HCT116 (cell line): ENCODE measurements at regions not wholly inside any gene's neighbourhood (a gene's known extent, or its start where the extent isn't known, plus 50 kb on each side); places are given as distances from the start of the nearest gene placed in this dataset.

Source experiments
- ATAC-seq: fragments of 200-7000 bp; cut with Tn5 transposase; 2 replicates; pipeline ENCODE4 v1.9.1; 2020; ENCODE audit warnings: mild to moderate bottlenecking, moderate library complexity
- BruUV-seq: library from RNA; stranded (reverse); fragments of 400-500 nt; replicated peaks from 2 replicates; lab custom pipeline; 2021; lab: Mats Ljungman, UMichigan
- CTCF ChIA-PET: fragments of 300-600 bp; sonication (Branson Sonifier 250); formaldehyde crosslinking; loops from one replicate; lab custom pipeline; 2021; ENCODE audit warnings: antibody characterized with exemption; lab: Charles Lee
- POLR2A ChIA-PET: fragments of 300-600, 350-600 bp; sonication (Branson Sonifier 250); formaldehyde crosslinking; loops from one replicate; lab custom pipeline; 2021; ENCODE audit warnings: antibody characterized with exemption; lab: Charles Lee
- RAD21 ChIA-PET, 2 experiments: fragments of 300-600 bp; sonication (Branson Sonifier 250); formaldehyde crosslinking; loops; one replicate each; lab custom pipeline; 2023; ENCODE audit warnings: low total read pairs in 2 of 2; ENCODE audit not compliant: uncharacterized antibody in 2 of 2, unreplicated experiment in 2 of 2, low non-redundant PET in 1 of 2; lab: Charles Lee
- DNase-seq: peaks from one replicate; pipeline ENCODE4 v3.0.0-alpha.2; 2010; ENCODE audit warnings: low read depth, low spot score
- H2AFZ ChIP-seq: fragments of 200-600 bp; shearing (Covaris generic), sonication (generic); 2 replicates; pipeline ENCODE4 v1.6.1; 2017; ENCODE audit warnings: low read depth, mixed run types, mixed read lengths, antibody characterized with exemption, low read length; ENCODE audit not compliant: poor library complexity, severe bottlenecking
- H3K27ac ChIP-seq: 2 replicates; pipeline ENCODE4 v1.5.1; 2012; ENCODE audit warnings: low read depth, low read length
- H3K27me3 ChIP-seq: fragments of 200-600 bp; sonication (generic); 2 replicates; pipeline ENCODE4 v1.6.1; 2016; ENCODE audit warnings: mixed run types, low read length, mixed read lengths; ENCODE audit not compliant: insufficient read depth
- H3K36me3 ChIP-seq, 2 experiments: fragments of 200-500 bp in 1 of 2; fragments of 200-600 bp in 1 of 2; sonication (Bioruptor generic) in 1 of 2; sonication (generic) in 1 of 2; 2 replicates each; pipeline versions ENCODE4 v1.5.1 to v1.6.1; 2014 to 2016; ENCODE audit warnings: low read length in 2 of 2, inconsistent platforms in 1 of 2, mixed read lengths in 1 of 2, mixed run types in 1 of 2; ENCODE audit not compliant: insufficient read depth in 2 of 2, control insufficient read depth in 1 of 2
- H3K4me1 ChIP-seq, 2 experiments: fragments of 200-600 bp in 1 of 2; sonication (generic) in 1 of 2; 2 replicates each; pipeline versions ENCODE4 v1.5.1 to v1.6.1; 2012 to 2017; ENCODE audit warnings: low read length in 2 of 2, inconsistent platforms in 1 of 2, mild to moderate bottlenecking in 1 of 2, mixed read lengths in 1 of 2, mixed run types in 1 of 2, moderate library complexity in 1 of 2; ENCODE audit not compliant: insufficient read depth in 2 of 2, control insufficient read depth in 1 of 2
- H3K4me2 ChIP-seq: fragments of 200-600 bp; sonication (generic); 2 replicates; pipeline ENCODE4 v1.6.1; 2017; ENCODE audit warnings: mixed run types, low read length, mixed read lengths
- H3K4me3 ChIP-seq, 2 experiments: fragments of 200-600 bp in 1 of 2; sonication (generic) in 1 of 2; replicated peaks in 1 of 2; 2 replicates each; pipeline ENCODE4 v1.5.1; 2011 to 2016; ENCODE audit warnings: low read length in 2 of 2, control low read depth in 1 of 2, low read depth in 1 of 2, mild to moderate bottlenecking in 1 of 2, mixed read lengths in 1 of 2, mixed run types in 1 of 2
- H3K79me2 ChIP-seq: fragments of 200-600 bp; sonication (generic); 2 replicates; pipeline ENCODE4 v1.6.1; 2017; ENCODE audit warnings: mild to moderate bottlenecking, mixed run types, low read length, moderate library complexity, mixed read lengths; ENCODE audit not compliant: insufficient read depth
- H3K9ac ChIP-seq: fragments of 200-600 bp; sonication (generic); 2 replicates; pipeline ENCODE4 v1.6.1; 2016; ENCODE audit warnings: low read length, mixed read lengths
- H3K9me2 ChIP-seq: fragments of 200-600 bp; sonication (generic), shearing (Covaris generic); 2 replicates; pipeline ENCODE4 v1.6.1; 2017; ENCODE audit warnings: mixed run types, mild to moderate bottlenecking, moderate library complexity; ENCODE audit not compliant: insufficient read depth
- H3K9me3 ChIP-seq, 2 experiments: fragments of 200-500 bp in 1 of 2; fragments of 200-600 bp in 1 of 2; sonication (Bioruptor generic) in 1 of 2; sonication (generic) in 1 of 2; 2 replicates each; pipeline ENCODE4 v1.6.1; 2014 to 2017; ENCODE audit warnings: low read length in 2 of 2, mixed read lengths in 2 of 2, inconsistent platforms in 1 of 2, low read depth in 1 of 2, mild to moderate bottlenecking in 1 of 2, mixed run types in 1 of 2, moderate library complexity in 1 of 2; ENCODE audit not compliant: control insufficient read depth in 1 of 2, insufficient read depth in 1 of 2
- H4K20me1 ChIP-seq: fragments of 200-600 bp; sonication (generic), shearing (Covaris generic); 2 replicates; pipeline ENCODE4 v1.6.1; 2017; ENCODE audit warnings: mixed run types, mild to moderate bottlenecking, moderate library complexity; ENCODE audit not compliant: insufficient read depth
- ATF3 ChIP-seq: IDR thresholded peaks from 2 replicates; pipeline ENCODE4 v1.6.1; 2012
- CBX3 ChIP-seq: IDR thresholded peaks from 2 replicates; pipeline ENCODE4 v1.6.1; 2012; ENCODE audit warnings: low read depth
- CEBPB ChIP-seq: IDR thresholded peaks from 2 replicates; pipeline ENCODE4 v1.6.1; 2012; ENCODE audit warnings: low read depth
- EGR1 ChIP-seq: IDR thresholded peaks from 2 replicates; pipeline ENCODE4 v1.6.1; 2012; ENCODE audit warnings: low read depth
- ELF1 ChIP-seq: IDR thresholded peaks from 2 replicates; pipeline ENCODE4 v1.6.1; 2012; ENCODE audit warnings: low read depth, borderline replicate concordance
- EZH2 ChIP-seq: fragments of 200-600 bp; sonication (generic); IDR thresholded peaks from 2 replicates; pipeline ENCODE4 v1.6.1; 2017; ENCODE audit warnings: antibody characterized with exemption, mixed run types
- EZH2phosphoT487 ChIP-seq: fragments of 200-600 bp; IDR thresholded peaks from 2 replicates; pipeline ENCODE4 v1.6.1; 2018; ENCODE audit warnings: antibody characterized with exemption, borderline replicate concordance
- FOSL1 ChIP-seq: IDR thresholded peaks from 2 replicates; pipeline ENCODE4 v1.6.1; 2012; ENCODE audit warnings: low read depth
- POLR2A ChIP-seq: IDR thresholded peaks from 2 replicates; pipeline ENCODE4 v1.7.0; 2011; ENCODE audit warnings: borderline replicate concordance; ENCODE audit not compliant: insufficient read depth, insufficient read length; ENCODE audit errors: extremely low read depth
- POLR2AphosphoS5 ChIP-seq: IDR thresholded peaks from 2 replicates; pipeline ENCODE4 v1.6.1; 2011; ENCODE audit warnings: mild to moderate bottlenecking, low read depth, low read length, moderate library complexity
- SIN3A ChIP-seq: IDR thresholded peaks from 2 replicates; pipeline ENCODE4 v1.6.1; 2012; ENCODE audit warnings: low read depth
- SP1 ChIP-seq: IDR thresholded peaks from 2 replicates; pipeline ENCODE4 v1.6.1; 2012; ENCODE audit warnings: low read depth
- SRF ChIP-seq: IDR thresholded peaks from 2 replicates; pipeline ENCODE4 v1.6.1; 2012; ENCODE audit warnings: low read depth
- ZBTB33 ChIP-seq: IDR thresholded peaks from 2 replicates; pipeline ENCODE4 v1.6.1; 2011; ENCODE audit warnings: mild to moderate bottlenecking, low read length, moderate library complexity; ENCODE audit not compliant: insufficient replicate concordance; ENCODE audit errors: extremely low read depth
- ZFX ChIP-seq: fragments of 450-650 bp; IDR thresholded peaks from 2 replicates; pipeline ENCODE4 v1.6.1; 2017
- ZNF274 ChIP-seq: fragments of 200-500 bp; sonication (Bioruptor generic); IDR thresholded peaks from 2 replicates; pipeline ENCODE4 v1.6.1; 2014; ENCODE audit warnings: mild to moderate bottlenecking, low read depth, low read length, inconsistent platforms
- intact Hi-C: fragments of 100-400 bp; cut with micrococcal nuclease; formaldehyde crosslinking; loops from 2 replicates; pipeline ENCODE4 v1.10.0; 2022

GRCh38 chr2:222355860-222356259 lies 57.1 kb upstream of the PAX3 start (continued):
- no peak for TF ChIP-seq ZBTB33

DNA sequence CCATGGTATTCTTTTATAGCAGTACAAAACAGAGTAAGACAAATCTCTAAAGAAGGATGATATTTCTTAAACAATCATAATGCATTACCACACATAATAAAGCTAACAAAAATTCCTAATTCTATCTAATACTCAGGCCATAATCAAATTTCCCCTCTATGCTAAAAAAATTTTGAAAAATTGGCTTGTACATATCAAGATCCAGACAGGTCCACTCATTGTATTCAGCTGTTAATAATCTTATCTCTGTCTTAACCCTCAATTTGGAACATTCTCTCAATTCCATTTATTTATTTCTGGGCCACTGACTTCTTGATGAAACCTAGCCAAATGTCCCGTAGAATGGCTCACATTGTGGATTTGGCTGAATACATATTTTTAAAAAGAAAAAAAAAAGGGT lies 59.1 kb upstream of the PAX3 start:
- Histone ChIP-seq H3K36me3 (no peaks in the 10 kb centered on the region), H3K4me3 (no peak overlapping the region), H3K27me3 (no peaks in the 10 kb centered on the region), H3K27ac (no peak overlapping the region), H3K4me2 (no peak overlapping the region), H3K79me2 (no peaks in the 10 kb centered on the region), H2AFZ (no peak overlapping the region), H3K9ac (no peak overlapping the region), H3K9me2 (no peaks in the 10 kb centered on the region), H4K20me1 (no peaks in the 10 kb centered on the region), H3K9me3 (no peaks in the 10 kb centered on the region), H3K4me1 (no peaks in the 10 kb centered on the region)
- ChIA-PET POLR2A (no interaction called here), RAD21 (no interaction called here), CTCF (no interaction called here)
- DNase-seq (no peak), ATAC-seq (no peak)
- TF ChIP-seq EGR1, result no peak
- no TSS peak for BruUV-seq
- intact Hi-C loops, result no loop called here

DNA sequence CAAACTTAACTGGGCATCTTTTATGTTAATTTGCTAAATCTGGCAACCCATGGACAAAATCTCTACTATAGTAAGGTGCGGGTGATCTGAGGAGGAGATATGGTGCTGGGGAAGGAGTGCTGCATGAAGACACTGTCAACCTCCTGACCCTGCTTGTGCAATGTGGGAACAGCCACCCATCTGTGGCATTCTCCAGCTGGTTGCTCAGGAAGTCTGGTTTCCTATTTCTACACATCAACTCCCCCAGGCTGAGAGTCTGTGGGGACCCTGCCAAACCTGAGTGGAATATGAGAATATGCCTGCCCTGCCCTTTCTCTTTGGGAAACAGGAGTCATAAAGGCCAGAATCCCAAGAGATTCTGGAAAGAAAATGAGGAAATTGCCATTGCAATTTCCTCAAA lies 60.1 kb upstream of the PAX3 start:
- Histone ChIP-seq H2AFZ (no peak overlapping the region), H3K4me3 (no peak overlapping the region), H3K79me2 (no peaks in the 10 kb centered on the region), H3K27ac (no peak overlapping the region), H3K36me3 (no peaks in the 10 kb centered on the region), H3K9me3 (no peaks in the 10 kb centered on the region), H3K9ac (no peak overlapping the region), H3K4me2 (no peak overlapping the region), H3K27me3 (no peaks in the 10 kb centered on the region), H3K9me2 (no peaks in the 10 kb centered on the region), H3K4me1 (no peaks in the 10 kb centered on the region), H4K20me1 (no peaks in the 10 kb centered on the region)
- intact Hi-C loops, result no loop called here
- no peak for ATAC-seq
- RAD21 ChIA-PET, result no interaction called here
- DNase-seq, result no peak
- TF ChIP-seq ZNF274 (no peak), POLR2AphosphoS5 (no peak), ZFX (no peak), EZH2phosphoT487 (no peak), ELF1 (no peak), EZH2 (no peak), SP1 (no peak), SRF (no peak), CEBPB (no peak), SIN3A (no peak), POLR2A (no peak), FOSL1 (no peak), ATF3 (no peak), CBX3 (no peak)
- CTCF ChIA-PET, result no interaction called here
- BruUV-seq, result no TSS peak
- POLR2A ChIA-PET, result no interaction called here
